K562 (cell line): ENCODE measurements at regions not wholly inside any gene's neighbourhood (a gene's known extent, or its start where the extent isn't known, plus 50 kb on each side); places are given as distances from the start of the nearest gene placed in this dataset.

Experiments used
- CXXC5 ChIP-seq: fragments of 250-450 bp; sonication (Bioruptor Pico); IDR thresholded peaks from 2 replicates; pipeline ENCODE4 v1.8.0; 2022; ENCODE audit warnings: inconsistent platforms, mild to moderate bottlenecking, moderate library complexity
- NR1H2 ChIP-seq: sonication (generic); formaldehyde crosslinking; IDR thresholded peaks from 2 replicates; pipeline ENCODE4 v1.4.0; 2020; ENCODE audit warnings: mild to moderate bottlenecking, missing genetic modification reagents
- REST ChIP-seq, 2 experiments: fragments of 450-650 bp; formaldehyde crosslinking in 1 of 2; IDR thresholded peaks; 2 replicates each; pipeline versions ENCODE4 v1.4.0 to v1.6.1; 2014 to 2020; ENCODE audit warnings: mild to moderate bottlenecking in 2 of 2, borderline replicate concordance in 1 of 2, low read depth in 1 of 2
- ZBTB34 ChIP-seq: fragments of 250-450 bp; sonication (Bioruptor Pico); IDR thresholded peaks from 2 replicates; pipeline ENCODE4 v1.8.0; 2021; ENCODE audit warnings: mild to moderate bottlenecking, moderate library complexity

GRCh38 chr5:13331585-13331984 lies 612.9 kb downstream of the DNAH5 start (continued):
- TF ChIP-seq REST (IDR thresholded peaks at IDR 0.05; ENCODE audit: borderline replicate concordance): no peak
- no peak for TF ChIP-seq REST (CRISPR knock-in tag; IDR thresholded peaks at IDR 0.05; ENCODE audit: low read depth)
- TF ChIP-seq ZBTB34 (CRISPR knock-in tag): no peak
- no peak for TF ChIP-seq CXXC5 (CRISPR knock-in tag)
- no peak for TF ChIP-seq NR1H2 (CRISPR knock-in tag)
